Stimulated activated CD4-positive, alpha-beta T cell treated with anti-CD3 and anti-CD28 coated beads, Interleukin-4, amount 100 ng/mL, for 48 hours (primary cell): ENCODE measurements at regions not wholly inside any gene's neighbourhood (a gene's known extent, or its start where the extent isn't known, plus 50 kb on each side); places are given as distances from the start of the nearest gene placed in this dataset.
"Not testable (repeated sequence)": the region's sequence is repeated elsewhere in the genome, so short reads cannot be mapped to it uniquely, and the experiment has no call there.

Experiments used
- DNase-seq, 2 donors: peaks; one replicate each; pipeline ENCODE4 v3.0.0-alpha.2; 2020; ENCODE audit warnings: low read depth in 2 of 2

- DNase-seq: no peak
Observed at GRCh38 chr6:8845690-8846089, 410.3 kb upstream of the SLC35B3 start.

GRCh38 chr6:8844968-8845367, 409.6 kb upstream of the SLC35B3 start:
- no peak for DNase-seq

- DNase-seq: no peak
Observed at GRCh38 chr6:8839626-8840025, 404.3 kb upstream of the SLC35B3 start.

- DNase-seq: no peak
Observed at GRCh38 chr6:8837343-8837742, 402.0 kb upstream of the SLC35B3 start.

- not testable (repeated sequence) for DNase-seq
Observed at GRCh38 chr6:8832695-8833094, 397.4 kb upstream of the SLC35B3 start.

- DNase-seq: no peak
Observed at GRCh38 chr6:8831366-8832152, 396.2 kb upstream of the SLC35B3 start.

GRCh38 chr6:8830794-8831193, 395.4 kb upstream of the SLC35B3 start:
- DNase-seq: no peak

GRCh38 chr6:8829796-8830195, 394.5 kb upstream of the SLC35B3 start:
- DNase-seq: no peak

GRCh38 chr6:8829296-8829695, 394.0 kb upstream of the SLC35B3 start:
- no peak for DNase-seq

- DNase-seq: no peak
Observed at GRCh38 chr6:8828376-8828775, 393.0 kb upstream of the SLC35B3 start.

GRCh38 chr6:8825726-8826125, 390.4 kb upstream of the SLC35B3 start:
- no peak for DNase-seq

GRCh38 chr6:8821981-8822381, 386.6 kb upstream of the SLC35B3 start:
- no peak for DNase-seq

GRCh38 chr6:8820313-8820712, 385.0 kb upstream of the SLC35B3 start:
- no peak for DNase-seq

- DNase-seq: no peak
Observed at GRCh38 chr6:8819446-8819845, 384.1 kb upstream of the SLC35B3 start.

- no peak for DNase-seq
Observed at GRCh38 chr6:8814440-8815000, 379.2 kb upstream of the SLC35B3 start.

GRCh38 chr6:8810325-8810724, 375.0 kb upstream of the SLC35B3 start:
- no peak for DNase-seq

GRCh38 chr6:8809662-8810061, 374.3 kb upstream of the SLC35B3 start:
- DNase-seq: no peak

- DNase-seq: no peak
Observed at GRCh38 chr6:8803181-8803760, 367.9 kb upstream of the SLC35B3 start.

GRCh38 chr6:8802397-8802796, 367.1 kb upstream of the SLC35B3 start:
- DNase-seq: not testable (repeated sequence)

- no peak for DNase-seq
Observed at GRCh38 chr6:8794420-8794819, 359.1 kb upstream of the SLC35B3 start.

- no peak for DNase-seq
Observed at GRCh38 chr6:8789878-8790277, 354.5 kb upstream of the SLC35B3 start.

- DNase-seq: no peak
Observed at GRCh38 chr6:8785223-8785622, 349.9 kb upstream of the SLC35B3 start.

GRCh38 chr6:8783191-8783590, 347.8 kb upstream of the SLC35B3 start:
- DNase-seq: no peak
